Panc1 (cell line): ENCODE measurements at regions not wholly inside any gene's neighbourhood (a gene's known extent, or its start where the extent isn't known, plus 50 kb on each side); places are given as distances from the start of the nearest gene placed in this dataset.

Source experiments
- ATAC-seq: fragments of 200-7000 bp; cut with Tn5 transposase; 2 replicates; pipeline ENCODE4 v1.9.1; 2020; ENCODE audit warnings: mild to moderate bottlenecking, moderate library complexity
- BruUV-seq: library from RNA; stranded (reverse); fragments of 400-500 nt; replicated peaks from 2 replicates; lab custom pipeline; 2021; lab: Mats Ljungman, UMichigan
- CTCF ChIA-PET: fragments of 300-600 bp; sonication (Branson Sonifier 250); formaldehyde crosslinking; loops from one replicate; lab custom pipeline; 2022; ENCODE audit warnings: antibody characterized with exemption; lab: Charles Lee
- POLR2A ChIA-PET: fragments of 300-600 bp; sonication (Branson Sonifier 250); formaldehyde crosslinking; loops from one replicate; lab custom pipeline; 2022; ENCODE audit warnings: antibody characterized with exemption; lab: Charles Lee
- DNase-seq: peaks from one replicate; pipeline ENCODE4 v3.0.0-alpha.2; 2010; ENCODE audit warnings: low read depth, low spot score
- H3K27ac ChIP-seq: 2 replicates; pipeline ENCODE4 v1.5.1; 2011; ENCODE audit warnings: mild to moderate bottlenecking, low read length, inconsistent platforms
- H3K27me3 ChIP-seq: fragments of 200-500 bp; sonication (Bioruptor generic); 2 replicates; pipeline ENCODE4 v1.6.0; 2014; ENCODE audit warnings: low read length, inconsistent platforms; ENCODE audit not compliant: control insufficient read depth, insufficient read depth
- H3K36me3 ChIP-seq: fragments of 200-500 bp; sonication (Bioruptor generic); 2 replicates; pipeline ENCODE4 v1.5.1; 2014; ENCODE audit warnings: inconsistent platforms, mild to moderate bottlenecking, low read length, moderate library complexity; ENCODE audit not compliant: control insufficient read depth, insufficient read depth
- H3K4me1 ChIP-seq: 2 replicates; pipeline ENCODE4 v1.5.1; 2011; ENCODE audit warnings: inconsistent platforms, mild to moderate bottlenecking, low read length, moderate library complexity; ENCODE audit not compliant: control insufficient read depth, insufficient read depth
- H3K4me3 ChIP-seq, 2 experiments: 2 replicates each; pipeline ENCODE4 v1.5.1; 2011 to 2012; ENCODE audit warnings: low read depth in 2 of 2, low read length in 2 of 2, mild to moderate bottlenecking in 2 of 2, inconsistent platforms in 1 of 2, moderate library complexity in 1 of 2
- H3K9me3 ChIP-seq: fragments of 200-500 bp; sonication (Bioruptor generic); 2 replicates; pipeline ENCODE4 v1.5.1; 2014; ENCODE audit warnings: low read depth, mild to moderate bottlenecking, inconsistent platforms, low read length, moderate library complexity; ENCODE audit not compliant: control insufficient read depth, insufficient read depth
- CTCF ChIP-seq: fragments of 450-650 bp; IDR thresholded peaks from 2 replicates; pipeline ENCODE4 v1.5.1; 2017; ENCODE audit warnings: mild to moderate bottlenecking
- POLR2AphosphoS5 ChIP-seq: IDR thresholded peaks from 2 replicates; pipeline ENCODE4 v1.6.1; 2012; ENCODE audit warnings: mild to moderate bottlenecking, low read depth, low read length, moderate library complexity
- REST ChIP-seq, 2 experiments: IDR thresholded peaks; 2 replicates each; pipeline ENCODE4 v1.6.1; 2011 to 2012; ENCODE audit warnings: low read depth in 2 of 2, control low read depth in 1 of 2, low read length in 1 of 2, mild to moderate bottlenecking in 1 of 2, moderate library complexity in 1 of 2; ENCODE audit not compliant: insufficient read depth in 1 of 2
- SIN3A ChIP-seq: IDR thresholded peaks from 2 replicates; pipeline ENCODE4 v1.6.1; 2012; ENCODE audit warnings: low read depth, mild to moderate bottlenecking, low read length, moderate library complexity, borderline replicate concordance; ENCODE audit not compliant: insufficient read depth
- TCF7L2 ChIP-seq: IDR thresholded peaks from 2 replicates; pipeline ENCODE4 v1.6.1; 2011; ENCODE audit warnings: mild to moderate bottlenecking, low read depth, low read length, inconsistent platforms
- in situ Hi-C: cut with HindIII; loops from 2 replicates; pipeline ENCODE4 v1.10.0; 2016; ENCODE audit warnings: low sequenced_read_pairs, low pct_unique_long_range_greater_than_20kb
- intact Hi-C: fragments of 100-400 bp; cut with micrococcal nuclease; formaldehyde crosslinking; loops from one replicate; pipeline ENCODE4 v1.10.0; 2022; ENCODE audit not compliant: unreplicated experiment

- H3K4me3 ChIP-seq: no peak overlapping the region
- H3K9me3 ChIP-seq: no peaks in the 10 kb centered on the region
- no peaks in the 10 kb centered on the region for H3K27me3 ChIP-seq
- CTCF ChIA-PET: no interaction called here
- no peaks in the 10 kb centered on the region for H3K36me3 ChIP-seq
- no TSS peak for BruUV-seq
- TF ChIP-seq CTCF (no peak), SIN3A (no peak), TCF7L2 (no peak), REST (IDR thresholded peaks at IDR 0.05; ENCODE audit: insufficient read depth in 1 of 2, low read depth in 2 of 2, low read length in 1 of 2) (no peak), POLR2AphosphoS5 (no peak)
- in situ Hi-C loops (no loop called here), intact Hi-C loops (no loop called here)
- no peak for DNase-seq
- POLR2A ChIA-PET: no interaction called here
- no peak overlapping the region for H3K27ac ChIP-seq
- no peaks in the 10 kb centered on the region for H3K4me1 ChIP-seq
- ATAC-seq: no peak
Observed at GRCh38 chr9:82242285-82242963, 253.9 kb downstream of the SPATA31D1 start.

DNA sequence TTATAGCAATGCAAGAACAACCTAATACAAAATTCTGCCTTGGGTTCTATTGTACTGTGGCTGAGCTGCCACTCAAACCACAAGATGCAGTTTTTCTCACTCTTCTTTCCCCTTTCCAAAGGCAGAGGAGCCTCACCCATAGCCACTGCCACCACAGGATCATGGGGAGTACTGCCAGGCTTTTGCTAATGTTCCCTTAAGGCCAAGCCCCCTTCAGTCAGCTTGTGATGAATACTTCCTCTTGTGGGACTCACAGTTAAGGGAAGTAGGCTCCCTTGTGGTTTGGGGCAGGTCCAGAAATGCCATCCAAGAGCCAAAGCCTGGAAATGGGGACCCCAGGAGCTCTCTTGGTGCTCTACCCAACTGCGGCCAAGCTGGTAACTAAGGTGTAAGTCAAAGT lies 258.7 kb downstream of the SPATA31D1 start:
- H3K36me3 ChIP-seq: no peaks in the 10 kb centered on the region
- H3K27me3 ChIP-seq: no peaks in the 10 kb centered on the region
- H3K4me3 ChIP-seq: no peak overlapping the region
- DNase-seq: no peak
- no peak for TF ChIP-seq SIN3A
- TF ChIP-seq REST (IDR thresholded peaks at IDR 0.05; ENCODE audit: insufficient read depth in 1 of 2, low read depth in 2 of 2, low read length in 1 of 2): no peak
- no peak for TF ChIP-seq POLR2AphosphoS5
- no peak for TF ChIP-seq TCF7L2
- TF ChIP-seq CTCF: no peak
- no peaks in the 10 kb centered on the region for H3K4me1 ChIP-seq
- ATAC-seq: no peak
- H3K27ac ChIP-seq: no peak overlapping the region
- POLR2A ChIA-PET: no interaction called here
- CTCF ChIA-PET: no interaction called here
- no TSS peak for BruUV-seq
- no peaks in the 10 kb centered on the region for H3K9me3 ChIP-seq
- intact Hi-C loops (no loop called here), in situ Hi-C loops (no loop called here)
